ENCODE measurements at regions not wholly inside any gene's neighbourhood (a gene's known extent, or its start where the extent isn't known, plus 50 kb on each side); places are given as distances from the start of the nearest gene placed in this dataset.
"Not testable (repeated sequence)": the region's sequence is repeated elsewhere in the genome, so short reads cannot be mapped to it uniquely, and the experiment has no call there.

- peak; percentile 50 for DNase-seq (ENCODE audit: low spot score)
These were observed 197.2 kb downstream of the GRXCR1 start for GRCh38 chr4:43089730-43090129.

- no peak for DNase-seq (ENCODE audit: low spot score)
These were observed 210.5 kb downstream of the GRXCR1 start for GRCh38 chr4:43103048-43103447.

- DNase-seq (ENCODE audit: low spot score) = no peak
These were observed 219.6 kb downstream of the GRXCR1 start for GRCh38 chr4:43112139-43112538.

GRCh38 chr4:43113196-43113595 lies 220.7 kb downstream of the GRXCR1 start:
- no peak for DNase-seq (ENCODE audit: low spot score)

- no peak for DNase-seq (ENCODE audit: low spot score)
These were observed 234.1 kb downstream of the GRXCR1 start for GRCh38 chr4:43126595-43126994.

- no peak for DNase-seq (ENCODE audit: low spot score)
These were observed 237.9 kb downstream of the GRXCR1 start for GRCh38 chr4:43130228-43131021.

GRCh38 chr4:43132010-43132582 lies 239.6 kb downstream of the GRXCR1 start:
- peak; percentile 70 for DNase-seq (ENCODE audit: low spot score)

- no peak for DNase-seq (ENCODE audit: low spot score)
These were observed 241.1 kb downstream of the GRXCR1 start for GRCh38 chr4:43133566-43133965.

- no peak for DNase-seq (ENCODE audit: low spot score)
These were observed 244.2 kb downstream of the GRXCR1 start for GRCh38 chr4:43136752-43137151.

GRCh38 chr4:43146198-43146597 lies 253.7 kb downstream of the GRXCR1 start:
- DNase-seq (ENCODE audit: low spot score) = no peak

- DNase-seq (ENCODE audit: low spot score) = no peak
These were observed 256.0 kb downstream of the GRXCR1 start for GRCh38 chr4:43148481-43148880.

GRCh38 chr4:43163101-43163792 lies 270.7 kb downstream of the GRXCR1 start:
- DNase-seq (ENCODE audit: low spot score) = no peak

- no peak for DNase-seq (ENCODE audit: low spot score)
These were observed 297.2 kb downstream of the GRXCR1 start for GRCh38 chr4:43189741-43190140.

GRCh38 chr4:43212576-43212975 lies 320.1 kb downstream of the GRXCR1 start:
- not testable (repeated sequence) for DNase-seq (ENCODE audit: low spot score)

- no peak for DNase-seq (ENCODE audit: low spot score)
These were observed 331.3 kb downstream of the GRXCR1 start for GRCh38 chr4:43223820-43224219.

- DNase-seq (ENCODE audit: low spot score) = no peak
These were observed 332.0 kb downstream of the GRXCR1 start for GRCh38 chr4:43224559-43224958.

- no peak for DNase-seq (ENCODE audit: low spot score)
These were observed 340.8 kb downstream of the GRXCR1 start for GRCh38 chr4:43233321-43233720.

- no peak for DNase-seq (ENCODE audit: low spot score)
These were observed 342.3 kb downstream of the GRXCR1 start for GRCh38 chr4:43234626-43235415.

- no peak for DNase-seq (ENCODE audit: low spot score)
These were observed 345.5 kb downstream of the GRXCR1 start for GRCh38 chr4:43238008-43238407.

- no peak for DNase-seq (ENCODE audit: low spot score)
These were observed 346.1 kb downstream of the GRXCR1 start for GRCh38 chr4:43238585-43238984.

- no peak for DNase-seq (ENCODE audit: low spot score)
These were observed 348.6 kb downstream of the GRXCR1 start for GRCh38 chr4:43241104-43241503.

- DNase-seq (ENCODE audit: low spot score) = no peak
These were observed 350.1 kb downstream of the GRXCR1 start for GRCh38 chr4:43242606-43243005.

Measured in RKO (cell line).